OCI-LY3 (cell line): ENCODE measurements at regions not wholly inside any gene's neighbourhood (a gene's known extent, or its start where the extent isn't known, plus 50 kb on each side); places are given as distances from the start of the nearest gene placed in this dataset.

Source experiments
- H2AFZ ChIP-seq: fragments of 200-600, 300-600 bp; shearing (Covaris generic); 2 replicates; pipeline ENCODE4 v1.6.0; 2014; ENCODE audit warnings: antibody characterized with exemption, low read depth, low read length
- H3K27ac ChIP-seq: fragments of 200-600, 300-600 bp; sonication (generic); 2 replicates; pipeline ENCODE4 v1.5.1; 2014; ENCODE audit warnings: mild to moderate bottlenecking, low read length, moderate library complexity, mixed read lengths
- H3K27me3 ChIP-seq: fragments of 200-600, 300-600 bp; sonication (generic); 2 replicates; pipeline ENCODE4 v1.6.1; 2014; ENCODE audit warnings: low read depth, low read length, mixed read lengths
- H3K36me3 ChIP-seq: fragments of 200-600, 300-600 bp; sonication (generic); replicated peaks from 2 replicates; pipeline ENCODE3; 2014; ENCODE audit warnings: low read depth, low read length, mixed read lengths
- H3K4me1 ChIP-seq: fragments of 300-600, 200-600 bp; sonication (generic); 2 replicates; pipeline ENCODE4 v1.6.1; 2014; ENCODE audit warnings: low read length, mixed read lengths
- H3K4me2 ChIP-seq: fragments of 200-600, 300-600 bp; sonication (generic); 2 replicates; pipeline ENCODE4 v1.6.1; 2014; ENCODE audit warnings: low read length, mixed read lengths
- H3K4me3 ChIP-seq: fragments of 300-600, 200-600 bp; sonication (generic); 2 replicates; pipeline ENCODE4 v1.5.1; 2014; ENCODE audit warnings: antibody characterized with exemption, mild to moderate bottlenecking, low read length, moderate library complexity
- H3K79me2 ChIP-seq: fragments of 300-600, 200-600 bp; shearing (Covaris generic); 2 replicates; pipeline ENCODE4 v1.6.1; 2014; ENCODE audit warnings: mild to moderate bottlenecking, low read length, mixed read lengths
- H3K9ac ChIP-seq: fragments of 300-600, 200-600 bp; shearing (Covaris generic); 2 replicates; pipeline ENCODE4 v1.6.0; 2014; ENCODE audit warnings: mild to moderate bottlenecking, low read length, moderate library complexity
- H3K9me3 ChIP-seq: fragments of 200-600, 300-600 bp; shearing (Covaris generic); 2 replicates; pipeline ENCODE4 v1.6.1; 2014; ENCODE audit warnings: low read length, mixed read lengths; ENCODE audit not compliant: insufficient read depth
- H4K20me1 ChIP-seq: fragments of 200-600, 300-600 bp; sonication (generic); 2 replicates; pipeline ENCODE4 v1.6.1; 2016; ENCODE audit warnings: low read length, mixed read lengths; ENCODE audit not compliant: insufficient read depth
- CTCF ChIP-seq: fragments of 200-600, 300-600 bp; sonication (generic); IDR thresholded peaks from 2 replicates; pipeline ENCODE4 v1.5.1; 2014; ENCODE audit warnings: antibody characterized with exemption, low read length, low read depth
- EZH2phosphoT487 ChIP-seq: fragments of 200-600 bp; shearing (Covaris generic); IDR thresholded peaks from 2 replicates; pipeline ENCODE4 v1.6.1; 2018; ENCODE audit warnings: antibody characterized with exemption, mixed run types, low read depth

DNA sequence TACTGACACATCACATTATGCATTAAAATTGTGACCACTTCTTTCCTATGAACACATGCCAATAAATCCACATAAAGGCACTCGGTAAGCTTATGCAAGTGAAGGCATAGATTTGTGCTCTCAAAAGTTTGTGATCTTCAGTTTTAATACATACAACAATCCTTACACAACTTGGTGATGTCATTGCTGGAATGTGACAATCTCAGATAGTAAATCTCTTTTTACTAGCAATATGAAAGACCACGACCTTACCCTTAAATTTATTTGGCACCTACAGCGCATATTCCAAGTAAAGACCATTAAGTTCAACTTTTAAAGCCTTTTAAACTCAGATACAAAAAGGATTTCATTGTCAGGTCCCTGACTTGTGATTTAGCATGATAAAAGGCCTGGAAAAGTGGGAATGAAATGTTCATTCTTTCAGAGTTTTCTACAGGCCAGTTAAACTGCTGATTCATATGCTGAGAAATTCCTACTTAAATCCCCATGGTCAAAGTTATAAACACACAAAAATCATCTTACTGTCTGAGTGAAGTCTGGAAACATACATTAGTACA, 157.4 kb downstream of the SIPA1L2 start:
- Histone ChIP-seq H3K79me2 (no peaks in the 10 kb centered on the region), H3K36me3 (no peaks in the 10 kb centered on the region), H3K27me3 (no peaks in the 10 kb centered on the region), H3K4me3 (no peak overlapping the region), H3K27ac (no peak overlapping the region), H3K9me3 (no peaks in the 10 kb centered on the region), H4K20me1 (no peaks in the 10 kb centered on the region), H3K9ac (no peak overlapping the region), H3K4me1 (peaks cover 13% of the 10 kb centered on the region), H2AFZ (no peak overlapping the region), H3K4me2 (no peak overlapping the region)
- TF ChIP-seq CTCF (no peak), EZH2phosphoT487 (no peak)

GRCh38 chr1:232471250-232471649, 158.7 kb downstream of the SIPA1L2 start:
- Histone ChIP-seq H3K4me3 (no peak overlapping the region), H4K20me1 (no peaks in the 10 kb centered on the region), H3K36me3 (no peaks in the 10 kb centered on the region), H3K79me2 (no peaks in the 10 kb centered on the region), H3K4me2 (no peak overlapping the region), H3K9ac (no peak overlapping the region), H3K27ac (no peak overlapping the region), H3K4me1 (peaks cover 13% of the 10 kb centered on the region), H3K9me3 (no peaks in the 10 kb centered on the region), H2AFZ (no peak overlapping the region), H3K27me3 (no peaks in the 10 kb centered on the region)
- no peak for TF ChIP-seq CTCF
- TF ChIP-seq EZH2phosphoT487 = no peak

GRCh38 chr1:232470711-232471110, 159.2 kb downstream of the SIPA1L2 start:
- H3K27ac ChIP-seq = no peak overlapping the region
- H3K79me2 ChIP-seq = no peaks in the 10 kb centered on the region
- no peaks in the 10 kb centered on the region for H3K36me3 ChIP-seq
- H2AFZ ChIP-seq = no peak overlapping the region
- no peaks in the 10 kb centered on the region for H3K9me3 ChIP-seq
- H3K4me1 ChIP-seq = peaks cover 13% of the 10 kb centered on the region
- no peak overlapping the region for H3K4me2 ChIP-seq
- no peak overlapping the region for H3K9ac ChIP-seq
- H3K27me3 ChIP-seq = no peaks in the 10 kb centered on the region
- no peaks in the 10 kb centered on the region for H4K20me1 ChIP-seq
- H3K4me3 ChIP-seq = no peak overlapping the region
- TF ChIP-seq CTCF = no peak
- TF ChIP-seq EZH2phosphoT487 = no peak

- TF ChIP-seq CTCF = no peak
- no peak for TF ChIP-seq EZH2phosphoT487
- no peak overlapping the region for H3K4me2 ChIP-seq
- H3K4me1 ChIP-seq = no peaks in the 10 kb centered on the region
These were observed 161.7 kb downstream of the SIPA1L2 start for GRCh38 chr1:232468249-232468648.

More at GRCh38 chr1:232468249-232468648, 161.7 kb downstream of the SIPA1L2 start:
- Histone ChIP-seq H3K79me2 (no peaks in the 10 kb centered on the region), H3K4me3 (no peak overlapping the region), H3K27ac (no peak overlapping the region), H4K20me1 (no peaks in the 10 kb centered on the region), H3K36me3 (no peaks in the 10 kb centered on the region), H3K27me3 (no peaks in the 10 kb centered on the region), H3K9ac (no peak overlapping the region), H3K9me3 (no peaks in the 10 kb centered on the region), H2AFZ (no peak overlapping the region)
